Left kidney (tissue), 1 donor: ENCODE measurements at regions not wholly inside any gene's neighbourhood (a gene's known extent, or its start where the extent isn't known, plus 50 kb on each side); places are given as distances from the start of the nearest gene placed in this dataset.

Source experiments
- DNase-seq: peaks from one replicate; pipeline ENCODE4 v3.0.0-alpha.2; 2013

DNA sequence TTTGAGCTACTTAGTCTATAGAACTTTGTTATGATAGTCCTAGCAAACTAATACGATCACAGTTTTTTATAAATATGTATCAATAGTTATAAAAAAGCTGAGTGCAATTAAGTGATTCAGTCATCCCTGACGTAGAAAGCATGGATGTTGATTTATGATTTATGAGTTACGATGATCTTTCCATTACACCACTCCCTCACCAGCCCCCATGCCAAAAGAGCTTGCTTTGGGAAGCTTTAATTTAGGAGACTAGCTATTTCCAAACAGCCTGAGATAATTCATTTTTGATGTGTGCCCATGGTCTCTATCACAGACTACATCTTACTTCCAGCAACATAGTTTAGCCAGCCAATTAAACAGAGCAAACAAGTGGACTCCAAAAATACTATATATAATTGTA lies 256.8 kb downstream of the GABRG2 start:
- DNase-seq, result no peak

DNA sequence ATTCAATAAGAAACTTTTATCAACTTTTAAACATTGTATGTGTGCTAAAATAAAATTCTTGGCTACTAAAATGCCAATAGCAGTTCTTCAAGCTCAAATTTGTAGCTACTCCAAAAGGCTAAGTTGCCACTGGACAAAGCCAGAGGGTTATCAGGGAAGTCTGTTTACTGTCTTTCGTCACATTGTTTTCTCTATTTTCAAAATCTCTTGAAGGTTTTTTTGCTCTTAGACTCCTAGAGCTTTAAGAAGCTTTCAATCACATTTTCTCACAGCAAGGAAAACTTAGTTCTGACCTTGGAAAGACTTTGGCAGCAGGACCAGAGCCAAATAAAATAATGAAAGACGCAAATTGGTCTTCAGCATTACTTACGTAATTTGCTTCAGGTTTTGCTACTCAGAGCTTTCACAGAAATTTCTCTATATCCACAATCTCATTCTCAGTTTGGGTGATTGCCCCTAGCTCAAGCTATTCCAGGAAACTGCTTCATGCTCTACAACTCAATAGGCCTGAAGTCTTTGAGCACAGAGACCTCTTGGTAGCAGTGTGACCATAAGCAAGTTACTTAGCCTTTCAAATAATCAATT lies 257.7 kb downstream of the GABRG2 start:
- DNase-seq, result no peak

DNA sequence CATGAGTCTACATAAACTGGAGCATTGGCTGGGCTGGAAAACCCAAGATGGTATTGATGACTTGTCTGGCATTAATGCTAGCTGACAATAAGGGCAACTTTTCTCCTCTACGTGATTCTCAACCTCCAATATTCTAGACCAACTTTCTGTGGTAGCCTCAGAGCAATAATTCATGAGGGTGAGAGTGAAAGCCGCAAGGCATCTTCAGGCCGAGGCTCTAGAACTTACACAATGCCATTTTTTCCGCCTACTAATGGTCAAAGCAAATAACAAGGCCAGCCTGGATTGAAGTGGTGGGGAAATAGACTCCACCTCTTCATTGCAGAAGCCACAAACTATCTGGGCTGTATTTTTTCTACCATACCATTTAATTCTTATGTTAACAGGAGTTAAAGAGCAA lies 267.4 kb downstream of the GABRG2 start:
- DNase-seq, result no peak

DNA sequence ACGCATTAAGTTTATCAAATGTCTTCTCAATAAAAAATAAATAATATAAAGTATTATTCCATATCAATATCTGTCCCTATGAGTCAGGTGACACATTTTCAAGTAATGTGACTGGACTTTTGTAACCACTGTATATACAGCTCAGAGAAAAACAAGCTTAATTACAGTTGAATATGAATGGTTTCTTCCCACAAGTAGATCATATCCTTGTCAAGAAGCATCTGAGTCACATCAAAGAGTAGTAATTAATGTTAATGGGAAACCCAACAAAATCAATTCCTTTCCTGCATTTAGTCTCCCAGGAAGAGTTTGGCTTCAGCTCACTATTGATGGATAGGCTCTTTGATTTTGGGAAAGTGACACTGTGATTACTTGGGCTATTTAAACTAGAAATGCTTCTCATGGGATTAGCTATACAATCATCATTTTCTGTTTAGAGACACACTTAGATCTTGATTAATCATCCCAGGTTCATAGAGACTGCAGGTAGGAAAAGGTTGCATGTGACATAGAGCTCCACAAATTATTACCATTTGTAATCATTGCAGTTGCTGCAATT lies 292.9 kb downstream of the GABRG2 start:
- DNase-seq, result no peak

DNA sequence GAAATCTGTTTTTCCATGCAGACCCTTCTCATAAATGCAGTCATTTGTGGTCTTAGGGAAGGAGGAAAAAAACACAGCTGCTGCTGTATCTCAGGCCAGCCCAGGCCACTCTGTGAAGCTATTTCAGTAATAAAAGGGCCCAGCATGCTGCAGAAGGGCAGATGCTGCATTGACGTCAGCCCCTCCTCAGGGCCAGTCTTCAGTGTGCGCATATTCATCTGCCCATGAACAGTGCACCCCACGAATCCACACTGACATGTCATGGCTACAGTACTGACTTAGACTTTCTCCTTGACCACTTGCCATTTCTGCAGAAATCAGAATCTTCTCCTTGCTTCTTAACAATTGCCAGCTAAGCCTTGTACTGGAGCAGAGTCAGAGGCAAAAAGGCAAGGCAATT lies 304.7 kb downstream of the GABRG2 start:
- no peak for DNase-seq

DNA sequence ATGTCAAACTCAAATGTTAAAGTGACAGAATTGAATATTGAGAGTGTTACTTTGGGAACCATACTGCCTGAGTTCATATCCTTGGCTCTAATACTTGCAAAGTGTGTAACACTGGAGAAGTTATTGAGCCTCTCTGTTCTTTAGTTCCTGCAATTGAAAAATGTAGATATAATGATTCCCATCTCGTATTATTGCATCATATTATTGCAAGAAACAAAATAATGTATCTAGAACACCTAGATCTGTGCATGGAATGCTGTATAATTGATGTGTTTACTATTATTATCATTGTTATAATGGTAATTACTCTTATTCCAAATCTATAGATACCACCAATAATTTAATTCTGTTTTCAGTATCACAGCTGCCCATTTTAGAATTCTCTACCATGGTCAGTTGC lies 310.3 kb downstream of the GABRG2 start:
- no peak for DNase-seq

DNA sequence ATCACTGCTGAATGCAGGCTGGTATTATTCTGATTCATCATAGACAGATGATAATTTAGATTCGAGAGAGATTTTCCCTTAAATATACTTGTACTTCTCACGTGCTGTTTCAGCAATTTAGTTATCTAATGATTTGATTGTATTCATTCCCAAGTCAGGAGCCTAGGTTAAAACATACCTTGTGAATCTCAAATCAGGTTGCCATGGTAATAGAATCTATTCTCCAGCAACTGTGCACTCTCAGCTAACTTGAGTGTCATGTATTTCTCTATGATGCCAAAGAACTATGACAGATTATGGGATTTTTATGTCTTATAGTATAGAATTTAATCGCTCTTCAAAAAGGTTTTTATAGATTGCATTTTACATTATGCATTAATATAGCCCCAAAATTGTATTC lies 315.3 kb downstream of the GABRG2 start:
- DNase-seq, result no peak

DNA sequence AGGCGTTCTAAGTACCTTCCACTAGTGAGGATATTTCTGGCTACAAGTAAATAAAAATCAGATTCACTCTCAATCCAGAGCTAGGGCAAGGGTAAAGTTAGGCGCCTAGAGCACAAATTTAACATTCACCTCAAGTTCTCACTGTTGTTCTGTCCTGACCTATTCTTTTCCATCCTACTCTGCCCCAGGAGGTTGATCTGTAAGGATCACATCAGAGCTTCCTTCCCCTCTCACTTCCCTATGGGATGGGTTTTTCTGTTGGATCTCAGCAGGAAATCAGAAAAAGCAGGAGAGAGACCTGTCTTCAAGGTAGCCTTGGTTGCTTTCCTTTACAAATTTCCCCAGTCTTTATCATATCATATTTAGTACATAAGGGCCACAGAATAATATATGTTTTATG lies 316.7 kb downstream of the GABRG2 start:
- DNase-seq, result no peak

DNA sequence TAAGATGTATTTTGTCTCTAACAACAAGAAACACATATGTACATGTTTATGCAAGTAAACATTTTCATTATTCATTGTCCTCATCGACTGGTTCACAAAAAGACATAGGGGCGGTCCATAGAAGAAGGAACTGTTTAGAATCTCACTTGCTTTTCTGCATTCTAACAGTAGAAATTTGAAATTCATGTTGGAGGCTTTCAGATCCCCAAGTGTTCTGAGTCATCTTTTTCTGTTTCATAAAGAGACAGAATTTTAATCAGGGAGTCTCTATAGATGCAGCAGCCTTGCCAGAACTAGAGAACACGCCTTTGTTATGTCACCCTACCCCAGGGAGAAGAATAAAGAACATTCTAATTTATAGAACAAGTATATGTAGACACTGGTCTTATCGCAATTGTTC lies 324.3 kb downstream of the GABRG2 start:
- no peak for DNase-seq

DNA sequence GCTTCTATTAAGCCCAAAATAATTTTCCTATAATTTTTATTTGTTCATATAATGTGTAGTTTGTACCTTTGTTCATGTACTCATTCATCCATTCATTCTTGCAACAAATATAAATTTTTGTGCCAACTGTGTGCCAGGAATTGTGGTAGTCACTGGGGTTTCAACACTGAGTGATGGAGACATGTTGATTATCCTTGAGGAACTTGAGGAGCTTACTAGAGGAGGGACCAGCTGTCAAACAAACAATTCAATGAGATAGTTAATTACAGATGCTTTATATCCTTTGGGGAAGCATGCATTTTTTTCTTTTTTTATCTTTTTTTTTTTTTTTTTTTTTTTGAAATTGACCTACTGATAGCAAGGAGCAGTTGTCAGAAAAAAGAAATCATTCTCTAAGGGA lies 324.8 kb downstream of the GABRG2 start:
- no peak for DNase-seq

DNA sequence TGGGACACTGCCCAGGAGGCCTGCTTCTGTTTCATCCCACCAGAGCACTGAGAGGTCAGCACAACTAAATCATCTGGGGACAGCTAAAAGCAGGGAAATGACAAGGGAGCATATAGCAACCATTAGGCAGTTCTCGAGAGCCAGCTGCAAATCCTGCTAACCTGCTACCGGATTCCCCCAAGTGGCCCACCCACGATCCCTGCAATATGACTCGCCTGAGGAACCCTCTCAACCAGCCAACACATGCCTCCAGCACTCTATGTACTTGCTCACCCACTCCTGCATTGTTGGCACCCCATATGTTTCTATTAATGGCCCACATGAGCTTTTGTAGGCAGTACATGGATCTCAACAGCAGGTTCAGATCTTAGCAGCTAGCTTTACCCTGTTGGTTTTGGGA lies 326.0 kb downstream of the GABRG2 start:
- DNase-seq, result no peak

DNA sequence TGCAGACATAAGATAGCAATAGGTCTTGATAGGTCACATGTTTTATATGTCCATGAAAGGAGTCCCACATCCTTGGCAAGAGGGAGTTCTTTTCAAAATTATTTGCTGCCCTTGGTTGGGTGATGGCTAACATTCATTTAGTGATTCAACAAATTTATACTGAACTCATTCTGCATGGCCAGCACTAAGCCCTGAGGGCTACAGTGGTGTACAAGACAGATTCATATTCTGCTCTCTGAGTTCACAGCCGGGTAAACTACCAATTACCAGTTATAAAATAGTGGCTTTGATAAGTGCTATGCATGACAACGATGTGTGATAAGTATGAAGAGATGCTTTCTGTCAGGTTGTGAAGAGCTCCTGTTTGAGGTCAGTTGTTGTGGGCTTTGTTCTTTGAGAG lies 340.0 kb downstream of the GABRG2 start:
- no peak for DNase-seq

DNA sequence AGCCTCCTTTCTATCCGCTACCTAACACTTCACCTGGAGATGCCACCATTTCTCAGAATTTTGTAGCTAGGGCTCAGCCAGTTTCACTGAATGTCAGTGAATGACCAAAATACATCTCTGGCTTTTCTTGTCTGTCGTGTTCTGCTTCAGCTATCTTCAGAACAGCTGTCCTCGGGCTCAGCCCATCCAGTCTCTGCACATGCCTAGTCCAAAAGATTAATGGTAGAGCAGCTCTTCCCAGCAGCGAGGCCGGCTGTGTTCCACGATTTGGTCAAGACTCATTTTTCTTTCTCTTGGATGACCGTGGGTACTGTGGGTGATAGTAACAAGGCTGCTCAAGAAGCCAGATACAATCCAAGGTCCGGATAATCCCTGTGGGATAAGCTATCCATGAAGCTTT lies 342.8 kb downstream of the GABRG2 start:
- no peak for DNase-seq

DNA sequence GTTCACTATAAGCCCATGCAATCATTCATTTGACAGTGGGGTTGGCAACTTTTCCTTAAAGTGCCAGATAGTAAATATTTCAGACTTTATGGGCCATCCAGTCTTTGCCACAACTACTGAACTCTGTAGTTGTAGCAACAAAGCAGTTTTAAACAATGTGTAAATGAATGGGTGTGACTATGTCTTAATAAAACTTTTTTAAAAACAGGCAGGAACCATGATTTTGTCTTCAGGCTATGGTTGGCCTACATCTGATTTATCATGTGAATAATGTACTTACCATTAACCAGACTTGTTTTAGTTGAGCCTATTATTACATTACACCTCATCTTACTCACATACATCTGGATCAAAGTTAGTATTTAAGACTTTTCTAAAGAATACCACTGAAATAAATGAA lies 361.6 kb downstream of the GABRG2 start:
- no peak for DNase-seq

DNA sequence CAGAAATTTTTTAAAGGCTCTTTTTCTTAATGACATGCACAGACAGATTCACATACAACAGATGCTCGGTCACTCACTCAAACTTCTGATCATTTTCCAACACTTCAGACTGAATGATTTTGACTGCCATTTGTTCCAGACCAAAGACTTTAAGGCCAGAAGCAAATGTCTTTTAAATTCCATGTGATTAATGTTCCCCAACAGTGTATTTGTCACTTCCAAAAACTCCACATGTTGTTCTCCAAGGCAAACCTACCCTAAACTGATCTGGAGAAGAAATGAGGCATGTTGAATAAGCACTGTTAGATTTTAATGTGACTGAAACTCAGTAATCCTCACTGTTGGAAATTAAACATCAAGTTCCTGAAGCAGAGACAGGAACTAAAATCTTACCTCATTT lies 366.7 kb downstream of the GABRG2 start:
- DNase-seq, result peak; percentile 45

DNA sequence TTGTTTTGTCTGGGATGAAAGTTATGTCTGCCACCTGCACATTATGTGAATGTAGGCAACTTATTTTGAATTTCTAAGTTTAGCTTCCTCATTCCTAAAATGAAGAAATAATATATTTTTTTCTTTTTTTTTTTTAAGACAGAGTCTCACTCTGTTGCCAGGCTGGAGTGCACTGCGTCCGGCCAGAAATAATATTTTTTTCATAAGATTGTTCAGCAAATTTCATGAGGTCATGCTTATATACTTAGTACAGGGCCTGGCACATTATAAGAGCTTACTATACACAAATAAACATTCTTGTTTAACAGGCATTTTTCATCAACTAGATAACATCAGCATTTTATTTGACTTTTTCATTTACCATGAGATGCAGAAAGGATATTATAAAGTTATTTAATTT lies 368.5 kb downstream of the GABRG2 start:
- DNase-seq, result no peak

DNA sequence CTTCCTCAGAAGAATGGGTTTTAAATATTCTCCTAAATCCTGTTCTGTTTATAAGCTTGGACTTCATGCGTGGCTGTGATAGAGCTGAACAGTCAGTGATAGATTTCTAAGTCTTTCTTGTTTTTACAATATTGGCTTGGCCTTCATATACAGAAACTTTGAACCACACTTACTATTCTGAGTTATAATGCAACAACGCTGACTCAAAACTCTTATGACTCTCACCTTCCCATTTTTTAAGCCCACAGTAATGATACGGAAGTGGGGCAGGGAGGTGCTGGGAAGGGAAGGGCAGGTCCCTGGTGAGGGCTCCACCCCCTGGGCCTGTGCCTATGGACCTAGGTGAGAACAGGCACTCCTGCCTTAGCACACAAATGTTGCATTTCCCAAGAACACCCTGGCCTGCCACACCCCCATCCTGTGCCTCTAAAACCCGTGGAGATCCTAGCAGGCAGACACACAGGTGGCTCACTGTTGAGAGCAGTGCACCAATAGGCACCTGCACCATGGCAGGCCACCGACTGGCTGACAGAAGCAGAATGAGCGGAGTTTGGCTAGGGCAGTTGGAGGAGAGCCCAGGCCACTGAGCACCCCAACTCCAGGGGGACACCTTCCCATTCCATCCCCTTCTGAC lies 376.7 kb downstream of the GABRG2 start:
- no peak for DNase-seq

DNA sequence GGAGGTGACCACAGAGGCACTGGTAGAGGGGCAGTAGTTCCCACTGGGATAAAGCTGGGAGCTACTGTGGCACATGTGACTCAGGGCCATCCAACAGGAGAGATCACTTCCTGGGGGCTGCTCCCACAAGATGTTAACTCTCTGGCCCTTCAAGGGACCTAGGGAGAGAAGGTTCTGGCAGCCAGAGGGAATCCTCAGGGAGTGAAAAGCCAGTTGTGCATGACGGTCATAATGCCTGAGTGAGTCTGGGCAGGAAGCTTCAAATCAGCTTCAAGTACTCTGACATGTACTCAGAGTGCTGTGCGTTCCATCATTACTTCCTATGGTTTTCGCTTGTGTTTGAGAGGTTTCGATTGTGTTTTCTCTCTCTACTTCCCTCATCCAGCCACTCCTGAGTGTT lies 388.5 kb downstream of the GABRG2 start:
- DNase-seq, result no peak

DNA sequence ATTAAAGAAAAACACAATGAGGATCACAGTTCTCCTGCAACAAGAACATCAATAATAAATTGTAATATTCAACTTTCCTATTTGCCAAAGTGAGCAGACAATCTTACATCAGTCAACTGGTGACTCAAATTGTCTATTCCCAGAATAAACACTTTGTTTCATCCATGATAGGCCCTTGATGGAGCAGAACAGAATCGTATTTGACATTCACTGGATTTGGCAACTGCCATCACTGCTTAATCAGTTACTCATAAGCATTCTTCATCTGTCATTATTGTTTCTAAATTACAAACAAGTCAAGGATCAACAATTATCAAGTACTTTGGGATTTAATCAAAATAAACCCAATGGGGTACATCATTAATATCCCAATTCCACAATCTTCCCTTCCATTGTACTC lies 398.4 kb downstream of the GABRG2 start:
- no peak for DNase-seq

DNA sequence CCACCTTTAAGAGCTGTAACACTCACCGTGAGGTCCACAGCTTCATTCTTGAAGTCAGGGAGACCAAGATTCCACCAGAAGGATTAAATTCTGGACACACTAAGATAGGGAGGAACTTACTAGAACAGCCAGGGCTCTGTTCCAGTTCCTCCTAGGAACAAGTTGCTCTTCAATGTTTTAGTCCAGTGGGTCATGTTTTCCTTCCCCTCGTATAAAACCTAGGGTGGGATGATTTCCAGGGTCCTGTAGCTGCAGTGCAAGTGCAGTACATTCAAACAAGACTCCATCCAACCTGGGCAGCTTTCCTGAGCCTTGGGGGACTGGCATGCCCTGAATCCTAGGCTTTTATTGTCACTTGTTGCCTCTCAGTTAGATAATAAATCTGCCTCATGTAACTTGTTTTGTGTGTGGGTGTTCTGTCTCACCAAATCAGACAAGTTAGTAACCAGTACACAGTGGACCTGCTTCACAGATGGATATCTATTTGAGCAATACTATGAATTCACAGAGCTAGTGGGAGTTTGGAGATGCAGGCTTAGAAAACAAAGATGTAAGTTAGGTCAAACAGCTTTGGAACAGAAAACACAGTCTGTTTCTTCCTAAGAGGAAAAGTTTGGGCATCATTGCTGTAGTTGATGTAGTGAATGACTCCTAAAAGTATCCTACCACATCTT lies 405.6 kb downstream of the GABRG2 start:
- no peak for DNase-seq

DNA sequence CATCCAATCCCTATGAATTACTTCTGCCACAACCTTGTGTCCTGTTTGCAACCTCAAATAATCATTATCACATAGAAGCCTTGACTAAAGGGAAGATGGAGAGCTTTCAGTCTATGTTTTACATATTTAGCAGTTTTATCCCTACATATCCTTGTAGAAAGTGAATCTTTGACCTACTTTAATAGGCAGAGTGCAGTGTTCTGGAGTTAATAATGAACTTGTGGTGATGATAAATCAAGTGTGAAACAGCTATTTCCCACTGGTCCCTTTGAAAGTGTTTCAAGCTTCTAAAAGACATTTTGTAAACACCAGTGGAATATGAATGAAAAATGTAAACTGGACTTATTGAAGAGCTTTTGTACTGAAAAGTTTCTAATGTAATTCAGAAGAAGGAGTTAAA lies 406.7 kb downstream of the GABRG2 start:
- peak; percentile 11 for DNase-seq

DNA sequence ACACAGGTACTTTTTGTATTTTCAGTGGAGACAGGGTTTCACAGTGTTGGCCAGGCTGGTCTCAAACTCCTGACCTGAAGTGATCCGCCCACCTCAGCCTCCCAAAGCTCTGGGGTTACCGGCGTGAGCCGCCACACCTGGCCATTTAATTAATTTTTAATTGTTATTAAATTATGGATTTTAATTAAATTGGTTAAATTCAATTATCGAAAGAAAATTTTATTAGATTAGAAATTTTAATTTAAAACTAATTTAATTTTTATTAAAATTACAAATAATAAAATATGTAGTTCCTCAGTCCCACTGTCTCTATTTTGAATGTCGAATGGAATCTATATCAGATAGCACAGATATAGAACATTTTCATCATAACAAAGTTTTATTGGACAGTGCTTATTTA lies 416.5 kb downstream of the GABRG2 start:
- DNase-seq, result no peak

DNA sequence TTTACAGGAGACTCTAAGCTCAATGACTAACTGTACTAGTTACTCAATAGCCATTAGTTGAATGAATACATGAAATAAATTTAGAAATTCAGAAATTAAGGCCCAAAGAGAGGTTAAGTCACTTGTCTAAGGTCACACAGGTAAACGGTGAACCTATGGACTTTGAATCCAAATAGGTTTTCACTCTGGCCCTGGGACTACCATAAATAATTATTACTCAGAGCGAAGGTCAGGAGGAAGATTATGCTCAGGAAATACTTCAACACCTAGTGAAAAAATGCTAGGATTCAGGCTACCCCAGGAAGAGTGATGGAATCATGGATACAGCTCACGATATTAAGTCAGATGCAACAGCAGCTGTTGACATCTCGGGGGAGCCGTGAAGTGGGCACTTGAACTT lies 417.4 kb downstream of the GABRG2 start:
- no peak for DNase-seq
